A549 (cell line): ENCODE measurements at regions not wholly inside any gene's neighbourhood (a gene's known extent, or its start where the extent isn't known, plus 50 kb on each side); places are given as distances from the start of the nearest gene placed in this dataset.

Experiments
- EHMT2 ChIP-seq: fragments of 200-600 bp; sonication (generic); IDR thresholded peaks from 2 replicates; pipeline ENCODE4 v1.6.1; 2016; ENCODE audit warnings: antibody characterized with exemption, low read depth, mild to moderate bottlenecking, moderate library complexity
- EP300 ChIP-seq, 2 experiments: fragments of >200 bp; sonication (Bioruptor Twin); formaldehyde crosslinking; IDR thresholded peaks; 2 replicates in 1 of 2; 3 replicates in 1 of 2; pipeline ENCODE4 v1.6.1; 2016 to 2017
- ESRRA ChIP-seq: fragments of 150-350 bp; IDR thresholded peaks from 2 replicates; pipeline ENCODE4 v1.6.1; 2014; ENCODE audit warnings: mild to moderate bottlenecking, low read length, borderline replicate concordance
- JUNB ChIP-seq: fragments of >200 bp; sonication (Bioruptor Twin); formaldehyde crosslinking; IDR thresholded peaks from 2 replicates; pipeline ENCODE4 v1.6.1; 2016
- POLR2A ChIP-seq: IDR thresholded peaks from 2 replicates; pipeline ENCODE4 v1.6.1; 2012; ENCODE audit warnings: mild to moderate bottlenecking, low read length
- POLR2AphosphoS2 ChIP-seq: conservative IDR thresholded peaks from 2 replicates; pipeline ENCODE4 v1.6.1; 2012; ENCODE audit warnings: low read length, improper control_type of control experiment, inconsistent platforms
- TFCP2L1 ChIP-seq: fragments of 250-450 bp; sonication (Bioruptor Pico); IDR thresholded peaks from 2 replicates; pipeline ENCODE4 v1.5.0; 2021; ENCODE audit warnings: mild to moderate bottlenecking
- ZFP36 ChIP-seq: fragments of 450-650 bp; IDR thresholded peaks from 2 replicates; pipeline ENCODE4 v1.6.1; 2014; ENCODE audit warnings: borderline replicate concordance; ENCODE audit not compliant: partially characterized antibody
- TF ChIP-seq, protein P1 (sequence below): fragments of >200 bp; sonication (Bioruptor Twin); formaldehyde crosslinking; IDR thresholded peaks from 3 replicates; pipeline ENCODE4 v1.5.1; 2016
- TF ChIP-seq, protein P2 (sequence below): IDR thresholded peaks from 2 replicates; pipeline ENCODE4 v1.6.1; 2012
- TF ChIP-seq, protein P3 (sequence below): IDR thresholded peaks from 2 replicates; pipeline ENCODE4 v1.6.1; 2012
- TF ChIP-seq, protein P4 (sequence below): fragments of 450-650 bp; IDR thresholded peaks from 2 replicates; pipeline ENCODE4 v1.6.1; 2014; ENCODE audit warnings: antibody characterized with exemption

DNA sequence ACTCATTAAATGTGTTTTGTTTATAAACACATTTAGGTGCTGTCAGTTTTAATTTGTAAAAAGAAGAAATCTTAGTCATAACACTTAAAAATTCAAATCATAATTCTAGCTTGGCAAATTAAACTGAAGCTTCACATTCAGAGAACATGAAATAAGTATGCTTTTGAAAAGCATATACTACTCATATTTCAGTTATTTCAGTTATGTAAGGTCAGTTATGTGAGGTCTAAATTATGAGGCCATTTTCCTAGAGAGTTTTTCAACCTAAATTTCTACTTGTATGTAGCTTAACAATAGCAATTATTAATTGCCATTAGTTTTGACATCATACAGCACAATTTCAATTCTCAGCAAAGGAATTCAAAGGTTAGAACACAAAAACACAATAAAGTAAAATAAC, 465.0 kb downstream of the PLOD2 start:
- TF ChIP-seq, protein P1, sequence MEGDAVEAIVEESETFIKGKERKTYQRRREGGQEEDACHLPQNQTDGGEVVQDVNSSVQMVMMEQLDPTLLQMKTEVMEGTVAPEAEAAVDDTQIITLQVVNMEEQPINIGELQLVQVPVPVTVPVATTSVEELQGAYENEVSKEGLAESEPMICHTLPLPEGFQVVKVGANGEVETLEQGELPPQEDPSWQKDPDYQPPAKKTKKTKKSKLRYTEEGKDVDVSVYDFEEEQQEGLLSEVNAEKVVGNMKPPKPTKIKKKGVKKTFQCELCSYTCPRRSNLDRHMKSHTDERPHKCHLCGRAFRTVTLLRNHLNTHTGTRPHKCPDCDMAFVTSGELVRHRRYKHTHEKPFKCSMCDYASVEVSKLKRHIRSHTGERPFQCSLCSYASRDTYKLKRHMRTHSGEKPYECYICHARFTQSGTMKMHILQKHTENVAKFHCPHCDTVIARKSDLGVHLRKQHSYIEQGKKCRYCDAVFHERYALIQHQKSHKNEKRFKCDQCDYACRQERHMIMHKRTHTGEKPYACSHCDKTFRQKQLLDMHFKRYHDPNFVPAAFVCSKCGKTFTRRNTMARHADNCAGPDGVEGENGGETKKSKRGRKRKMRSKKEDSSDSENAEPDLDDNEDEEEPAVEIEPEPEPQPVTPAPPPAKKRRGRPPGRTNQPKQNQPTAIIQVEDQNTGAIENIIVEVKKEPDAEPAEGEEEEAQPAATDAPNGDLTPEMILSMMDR, result no peak
- TF ChIP-seq POLR2A (no peak), EHMT2 (no peak), ZFP36 (no peak), ESRRA (no peak), POLR2AphosphoS2 (no peak), TFCP2L1 (CRISPR knock-in tag) (no peak), EP300 (IDR thresholded peaks at IDR 0.05) (no peak), JUNB (no peak)
- TF ChIP-seq, protein P2, sequence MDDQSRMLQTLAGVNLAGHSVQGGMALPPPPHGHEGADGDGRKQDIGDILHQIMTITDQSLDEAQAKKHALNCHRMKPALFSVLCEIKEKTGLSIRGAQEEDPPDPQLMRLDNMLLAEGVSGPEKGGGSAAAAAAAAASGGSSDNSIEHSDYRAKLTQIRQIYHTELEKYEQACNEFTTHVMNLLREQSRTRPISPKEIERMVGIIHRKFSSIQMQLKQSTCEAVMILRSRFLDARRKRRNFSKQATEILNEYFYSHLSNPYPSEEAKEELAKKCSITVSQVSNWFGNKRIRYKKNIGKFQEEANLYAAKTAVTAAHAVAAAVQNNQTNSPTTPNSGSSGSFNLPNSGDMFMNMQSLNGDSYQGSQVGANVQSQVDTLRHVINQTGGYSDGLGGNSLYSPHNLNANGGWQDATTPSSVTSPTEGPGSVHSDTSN, result no peak
- TF ChIP-seq, protein P3, sequence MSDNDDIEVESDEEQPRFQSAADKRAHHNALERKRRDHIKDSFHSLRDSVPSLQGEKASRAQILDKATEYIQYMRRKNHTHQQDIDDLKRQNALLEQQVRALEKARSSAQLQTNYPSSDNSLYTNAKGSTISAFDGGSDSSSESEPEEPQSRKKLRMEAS, result no peak
- TF ChIP-seq, protein P4, sequence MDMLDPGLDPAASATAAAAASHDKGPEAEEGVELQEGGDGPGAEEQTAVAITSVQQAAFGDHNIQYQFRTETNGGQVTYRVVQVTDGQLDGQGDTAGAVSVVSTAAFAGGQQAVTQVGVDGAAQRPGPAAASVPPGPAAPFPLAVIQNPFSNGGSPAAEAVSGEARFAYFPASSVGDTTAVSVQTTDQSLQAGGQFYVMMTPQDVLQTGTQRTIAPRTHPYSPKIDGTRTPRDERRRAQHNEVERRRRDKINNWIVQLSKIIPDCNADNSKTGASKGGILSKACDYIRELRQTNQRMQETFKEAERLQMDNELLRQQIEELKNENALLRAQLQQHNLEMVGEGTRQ, result no peak
